D721Med (cell line): ENCODE measurements at regions not wholly inside any gene's neighbourhood (a gene's known extent, or its start where the extent isn't known, plus 50 kb on each side); places are given as distances from the start of the nearest gene placed in this dataset.
"Not testable (repeated sequence)": the region's sequence is repeated elsewhere in the genome, so short reads cannot be mapped to it uniquely, and the experiment has no call there.

ENCODE experiments used
- DNase-seq: peaks from one replicate; pipeline ENCODE4 v3.0.0; 2011; ENCODE audit warnings: low spot score; ENCODE audit not compliant: insufficient read length
- FAIRE-seq: peaks from 2 replicates; lab custom pipeline; 2011; peaks lifted over from hg19 to GRCh38; lab: Jason Lieb, UNC
- TF ChIP-seq, protein P1 (sequence below): IDR thresholded peaks from 2 replicates; pipeline ENCODE4 v1.5.1; 2012; ENCODE audit warnings: mild to moderate bottlenecking, control low read depth; ENCODE audit not compliant: insufficient read depth; ENCODE audit errors: missing control alignments

GRCh38 chr5:50575740-50576139, 90.7 kb upstream of the PARP8 start:
- TF ChIP-seq, protein P1, sequence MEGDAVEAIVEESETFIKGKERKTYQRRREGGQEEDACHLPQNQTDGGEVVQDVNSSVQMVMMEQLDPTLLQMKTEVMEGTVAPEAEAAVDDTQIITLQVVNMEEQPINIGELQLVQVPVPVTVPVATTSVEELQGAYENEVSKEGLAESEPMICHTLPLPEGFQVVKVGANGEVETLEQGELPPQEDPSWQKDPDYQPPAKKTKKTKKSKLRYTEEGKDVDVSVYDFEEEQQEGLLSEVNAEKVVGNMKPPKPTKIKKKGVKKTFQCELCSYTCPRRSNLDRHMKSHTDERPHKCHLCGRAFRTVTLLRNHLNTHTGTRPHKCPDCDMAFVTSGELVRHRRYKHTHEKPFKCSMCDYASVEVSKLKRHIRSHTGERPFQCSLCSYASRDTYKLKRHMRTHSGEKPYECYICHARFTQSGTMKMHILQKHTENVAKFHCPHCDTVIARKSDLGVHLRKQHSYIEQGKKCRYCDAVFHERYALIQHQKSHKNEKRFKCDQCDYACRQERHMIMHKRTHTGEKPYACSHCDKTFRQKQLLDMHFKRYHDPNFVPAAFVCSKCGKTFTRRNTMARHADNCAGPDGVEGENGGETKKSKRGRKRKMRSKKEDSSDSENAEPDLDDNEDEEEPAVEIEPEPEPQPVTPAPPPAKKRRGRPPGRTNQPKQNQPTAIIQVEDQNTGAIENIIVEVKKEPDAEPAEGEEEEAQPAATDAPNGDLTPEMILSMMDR = no peak
- no peak for FAIRE-seq
- DNase-seq = no peak

GRCh38 chr5:50576265-50576664, 90.2 kb upstream of the PARP8 start:
- TF ChIP-seq, protein P1 = no peak
- DNase-seq = no peak
- no peak for FAIRE-seq

- FAIRE-seq (peak; percentile 41), DNase-seq (no peak)
- TF ChIP-seq, protein P1 = no peak
Measured at GRCh38 chr5:50576686-50577256, 89.7 kb upstream of the PARP8 start.

- DNase-seq (no peak), FAIRE-seq (no peak)
- TF ChIP-seq, protein P1 = no peak
Measured at GRCh38 chr5:50580506-50580905, 85.9 kb upstream of the PARP8 start.

- not testable (repeated sequence) for FAIRE-seq
Measured at GRCh38 chr5:50581845-50582244, 84.6 kb upstream of the PARP8 start.

DNA sequence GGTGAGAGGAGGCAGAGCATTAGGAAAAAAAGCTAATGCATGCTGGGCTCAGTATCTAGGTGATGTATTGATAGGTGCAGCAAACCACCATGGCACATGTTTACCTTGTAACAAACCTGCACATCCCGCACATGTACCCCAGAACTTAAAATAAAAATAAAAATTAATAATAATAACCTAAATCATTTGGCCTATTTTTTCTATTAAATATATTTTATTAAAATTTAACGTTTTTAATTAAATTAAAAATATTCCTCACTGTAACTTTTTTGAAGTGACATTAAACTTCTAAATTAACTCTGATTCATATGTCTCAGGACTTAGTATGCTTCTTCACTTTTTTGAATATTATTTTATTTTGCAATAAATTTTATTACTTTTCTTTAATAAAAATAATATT, 83.7 kb upstream of the PARP8 start:
- FAIRE-seq (no peak), DNase-seq (no peak)
- TF ChIP-seq, protein P1 = no peak

More at GRCh38 chr5:50581845-50582244, 84.6 kb upstream of the PARP8 start:
- DNase-seq = not testable (repeated sequence)

DNA sequence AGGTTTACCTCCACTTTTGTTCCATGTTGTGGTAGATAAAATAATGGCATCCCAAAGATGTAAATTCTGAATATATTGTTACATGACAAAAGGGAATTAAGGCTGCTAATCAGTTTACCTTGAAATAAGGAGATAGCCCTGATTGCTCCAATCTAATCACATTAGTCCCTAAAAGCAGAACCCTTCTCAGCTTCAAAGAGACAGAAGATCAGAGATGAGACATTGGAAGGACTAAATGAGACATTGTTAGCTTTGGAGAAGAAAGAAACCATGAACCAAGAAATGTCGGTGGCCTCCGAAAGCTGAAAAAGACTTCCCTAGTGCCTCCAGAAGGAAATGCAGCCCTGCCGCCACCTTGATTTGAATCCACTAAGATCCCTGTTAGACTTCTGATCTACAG, 82.8 kb upstream of the PARP8 start:
- DNase-seq (no peak), FAIRE-seq (no peak)
- TF ChIP-seq, protein P1 = no peak

GRCh38 chr5:50588471-50588870, 78.0 kb upstream of the PARP8 start:
- DNase-seq, FAIRE-seq: not testable (repeated sequence)

- DNase-seq, FAIRE-seq: not testable (repeated sequence)
Measured at GRCh38 chr5:50590444-50591189, 75.8 kb upstream of the PARP8 start.

DNA sequence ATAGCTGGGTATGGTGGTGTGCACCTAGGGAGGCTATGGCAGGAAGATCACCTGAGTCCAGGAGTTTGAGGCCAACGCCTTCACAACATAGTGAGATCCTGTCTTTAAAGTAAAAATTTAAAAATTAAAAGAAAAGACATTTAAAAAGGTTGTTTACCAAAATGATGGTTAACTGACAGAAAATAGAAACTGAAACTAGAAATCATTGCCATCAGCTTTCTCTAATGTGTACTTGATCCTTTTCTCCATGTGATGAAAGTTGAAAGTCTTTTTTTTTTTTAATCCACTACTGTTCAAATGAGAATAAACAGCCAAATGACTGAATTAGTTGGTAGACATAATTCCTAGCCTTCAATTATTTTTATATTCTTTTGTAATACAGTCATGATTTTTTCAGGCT, 75.1 kb upstream of the PARP8 start:
- not testable (repeated sequence) for FAIRE-seq, DNase-seq
